HG03575 (cell line): ENCODE measurements at regions not wholly inside any gene's neighbourhood (a gene's known extent, or its start where the extent isn't known, plus 50 kb on each side); places are given as distances from the start of the nearest gene placed in this dataset.
"Not testable (repeated sequence)": the region's sequence is repeated elsewhere in the genome, so short reads cannot be mapped to it uniquely, and the experiment has no call there.

ENCODE experiments used
- ATAC-seq: cut with Tn5 transposase; IDR thresholded peaks from one replicate; pipeline ENCODE4 v1.9.1; 2021; ENCODE audit not compliant: unreplicated experiment, insufficient number of reproducible peaks, low FRiP score; ENCODE audit errors: extremely low read depth

DNA sequence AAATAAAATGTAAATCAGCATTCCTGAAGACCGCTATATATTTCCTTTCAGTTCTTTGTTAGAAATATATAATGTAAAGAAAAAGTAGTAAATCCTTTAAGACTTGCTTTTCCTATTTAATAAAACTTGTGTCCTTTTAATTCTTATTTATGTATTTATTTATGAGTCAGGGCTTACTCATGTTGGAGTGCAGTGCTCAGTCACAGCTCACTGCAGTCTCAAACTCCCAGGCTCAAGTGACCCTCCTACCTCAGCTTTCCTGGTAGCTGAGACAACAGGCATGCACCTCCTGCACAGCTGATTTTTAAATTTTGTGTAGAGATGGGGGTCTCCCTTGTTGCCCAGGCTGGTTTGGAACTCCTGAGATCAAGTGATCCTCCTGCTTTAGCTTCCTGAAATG lies 724.5 kb downstream of the ANKRD7 start:
- no peak for ATAC-seq

DNA sequence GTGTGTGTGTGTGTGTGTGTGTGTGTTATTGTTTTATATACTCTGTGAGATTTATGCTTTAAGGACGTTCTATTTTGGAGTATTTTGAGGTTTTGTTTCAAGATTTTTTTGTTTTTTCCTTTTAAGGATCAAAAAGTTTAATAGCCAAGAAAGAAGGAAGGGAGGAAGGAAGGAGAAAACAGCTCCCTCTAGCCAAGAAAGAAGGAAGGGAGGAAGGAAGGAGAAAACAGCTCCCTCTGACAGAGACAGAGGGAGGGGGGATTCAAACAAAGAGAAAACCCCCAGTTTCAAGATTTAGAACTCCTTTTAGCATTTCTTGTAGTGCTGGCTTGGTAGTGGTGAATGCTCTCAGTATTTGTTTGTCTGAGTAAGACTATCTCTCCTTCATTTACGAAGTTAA lies 731.8 kb downstream of the ANKRD7 start:
- not testable (repeated sequence) for ATAC-seq

DNA sequence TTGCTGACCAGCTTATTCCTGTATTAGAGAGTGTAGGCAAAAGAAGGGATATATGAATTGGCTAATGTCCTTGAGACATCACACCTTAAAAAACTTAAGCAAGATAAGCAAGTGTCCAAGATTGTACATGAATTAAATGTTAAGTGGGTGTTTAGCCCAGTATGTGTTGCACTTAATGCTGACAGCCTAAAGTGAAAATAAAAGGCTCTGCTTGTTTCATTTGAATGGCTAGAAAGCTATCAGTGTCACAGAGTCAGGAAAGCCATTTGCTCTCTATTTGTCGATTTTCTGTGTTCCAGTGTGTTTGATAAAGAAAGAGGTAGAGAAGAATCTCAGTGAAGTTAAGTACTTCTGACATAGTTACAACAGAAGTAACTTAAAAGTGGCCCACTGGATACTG lies 744.9 kb downstream of the ANKRD7 start:
- ATAC-seq: no peak

DNA sequence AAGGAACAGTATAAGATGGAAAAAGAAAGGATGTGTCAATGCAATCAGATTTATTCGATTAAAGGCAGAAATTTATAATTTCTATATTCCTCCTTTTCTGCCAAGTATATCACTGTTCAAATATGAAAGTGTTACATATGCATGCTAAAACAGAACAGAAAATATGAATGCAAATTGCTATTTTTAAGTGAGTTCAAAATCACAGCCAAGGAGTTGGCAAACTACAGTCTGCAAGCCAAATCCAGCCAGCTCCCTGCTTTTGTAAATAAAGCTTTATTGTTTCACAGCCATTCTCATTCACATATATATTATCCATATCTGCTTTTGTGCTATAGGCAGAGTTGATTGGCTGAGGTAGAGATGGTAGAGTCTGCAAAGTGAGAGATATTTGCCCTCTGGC lies 747.2 kb downstream of the ANKRD7 start:
- no peak for ATAC-seq

DNA sequence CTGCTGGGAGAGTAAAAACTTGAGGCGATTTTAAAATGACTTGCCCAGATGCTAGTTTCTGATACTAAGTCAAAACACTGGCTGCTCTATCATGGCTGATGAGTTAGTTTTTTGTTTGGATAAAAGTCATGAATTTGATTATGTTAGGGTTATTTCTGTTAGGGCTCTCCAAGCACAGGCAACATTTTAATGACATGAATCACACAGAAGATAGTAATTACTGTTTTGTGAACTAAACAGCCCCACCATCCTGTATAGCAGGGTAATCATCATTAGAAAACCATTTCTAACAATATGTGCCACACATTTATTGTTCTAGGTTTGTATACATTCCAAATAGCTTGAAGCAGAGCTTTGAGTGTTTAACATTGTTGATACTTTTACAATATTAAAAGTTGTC lies 750.3 kb downstream of the ANKRD7 start:
- ATAC-seq: no peak

DNA sequence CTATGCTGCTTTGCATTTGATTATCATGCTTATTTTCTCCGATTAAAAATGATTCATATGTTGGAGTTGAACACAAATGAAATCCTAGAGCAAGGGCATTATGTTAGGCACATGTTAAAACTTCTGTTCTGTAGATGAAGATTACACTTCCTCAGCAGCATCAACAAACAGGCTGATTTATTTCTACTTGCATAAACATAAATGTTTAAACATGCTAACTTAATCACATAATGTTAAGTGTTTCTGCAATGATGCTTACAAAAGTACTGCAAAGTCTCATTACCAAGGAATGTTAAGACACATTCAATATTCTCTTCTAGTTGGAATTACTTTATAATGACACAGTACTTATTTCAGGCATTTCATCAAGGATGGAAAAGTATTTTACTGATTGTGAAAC lies 770.8 kb downstream of the ANKRD7 start:
- no peak for ATAC-seq

DNA sequence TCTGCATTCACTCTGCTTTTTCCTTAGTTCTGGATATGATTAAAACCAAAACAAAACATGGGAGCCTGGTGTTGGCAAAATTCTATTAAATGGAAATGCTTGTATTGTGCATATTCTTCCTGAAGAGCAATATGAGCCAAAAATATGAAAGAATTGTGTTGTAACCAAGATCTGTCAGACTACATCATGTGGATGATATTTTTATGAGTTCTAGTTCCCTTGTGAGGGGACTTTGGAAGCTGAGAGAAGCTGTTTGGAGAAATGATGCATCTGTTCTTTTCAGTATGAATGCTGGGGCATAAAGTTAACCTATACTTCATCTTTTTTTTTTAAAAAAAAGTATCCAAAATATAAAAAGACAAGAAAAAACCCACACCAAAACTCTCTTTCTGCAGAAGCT lies 782.7 kb downstream of the ANKRD7 start:
- no peak for ATAC-seq

DNA sequence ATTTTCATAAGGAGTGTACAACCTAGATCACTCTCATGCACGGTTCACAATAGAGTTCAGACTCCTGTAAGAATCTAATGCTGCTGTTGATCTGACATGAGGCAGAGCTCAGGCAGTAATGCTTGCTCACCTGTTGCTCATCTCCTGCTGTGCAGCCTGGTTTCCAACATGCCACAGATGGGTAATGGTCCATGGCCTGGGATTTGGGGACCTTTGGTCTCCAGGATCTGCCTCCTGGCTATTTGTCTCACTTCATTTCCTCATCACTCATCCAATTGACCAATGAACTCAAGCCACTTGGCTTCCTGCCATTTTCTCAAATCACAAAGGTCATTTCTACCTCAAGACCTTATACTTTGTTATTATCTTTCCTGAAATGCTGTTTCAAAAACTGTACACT lies 786.1 kb downstream of the ANKRD7 start:
- no peak for ATAC-seq

DNA sequence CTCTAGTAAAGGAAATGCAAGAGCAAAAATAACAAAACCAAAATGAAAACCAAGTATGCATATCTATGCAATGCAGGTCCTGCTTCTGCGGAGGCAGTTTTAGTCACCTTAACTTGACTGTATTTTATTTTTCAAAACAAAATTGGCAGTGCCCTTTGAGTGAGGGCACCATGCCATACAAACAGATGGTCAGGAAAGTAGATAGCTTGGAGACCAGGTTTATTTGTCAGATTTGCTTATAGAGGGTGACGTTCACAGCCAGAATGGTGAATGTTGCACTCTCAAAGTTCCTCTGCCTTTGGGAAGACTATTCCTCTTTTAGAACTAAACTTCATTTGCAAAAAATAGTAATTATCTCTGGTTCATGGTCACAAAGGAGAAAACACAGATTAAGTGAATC lies 801.9 kb downstream of the ANKRD7 start:
- no peak for ATAC-seq

DNA sequence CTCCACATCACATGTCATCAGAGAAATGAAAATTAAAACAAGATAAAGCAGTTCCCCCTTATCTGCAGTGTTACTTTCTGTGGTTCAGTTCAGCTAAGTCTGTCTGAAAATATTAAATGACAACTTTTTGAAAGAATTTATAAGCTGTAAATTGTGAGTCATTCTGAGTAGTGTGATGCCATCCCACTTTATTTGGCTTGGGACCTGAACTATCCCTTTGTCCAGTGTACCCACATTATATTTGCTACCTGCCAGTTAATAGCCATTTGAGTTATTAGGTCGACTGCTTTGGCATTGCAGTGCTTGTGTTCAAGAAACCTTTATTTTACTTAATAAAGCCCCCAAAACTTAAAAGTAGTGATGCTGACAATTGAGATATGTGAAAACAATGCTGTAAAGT lies 804.2 kb downstream of the ANKRD7 start:
- ATAC-seq: no peak

DNA sequence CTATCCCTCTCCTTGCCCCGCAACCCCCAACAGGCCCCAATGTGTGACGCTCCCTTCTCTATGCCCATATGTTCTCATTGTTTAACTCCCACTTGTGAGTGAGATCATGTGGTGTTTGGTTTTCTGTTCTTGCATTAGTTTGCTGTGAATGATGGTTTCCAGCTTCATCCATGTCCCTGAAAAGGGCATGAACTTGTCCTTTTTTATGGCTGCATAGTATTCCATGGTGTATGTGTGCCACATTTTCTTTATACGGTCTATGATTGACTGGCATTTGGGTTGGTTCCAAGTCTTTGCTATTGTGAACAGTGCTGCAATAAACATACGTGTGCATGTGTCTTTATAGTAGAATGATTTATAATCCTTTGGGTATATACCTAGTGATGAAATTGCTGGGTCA lies 807.6 kb downstream of the ANKRD7 start:
- ATAC-seq: not testable (repeated sequence)

DNA sequence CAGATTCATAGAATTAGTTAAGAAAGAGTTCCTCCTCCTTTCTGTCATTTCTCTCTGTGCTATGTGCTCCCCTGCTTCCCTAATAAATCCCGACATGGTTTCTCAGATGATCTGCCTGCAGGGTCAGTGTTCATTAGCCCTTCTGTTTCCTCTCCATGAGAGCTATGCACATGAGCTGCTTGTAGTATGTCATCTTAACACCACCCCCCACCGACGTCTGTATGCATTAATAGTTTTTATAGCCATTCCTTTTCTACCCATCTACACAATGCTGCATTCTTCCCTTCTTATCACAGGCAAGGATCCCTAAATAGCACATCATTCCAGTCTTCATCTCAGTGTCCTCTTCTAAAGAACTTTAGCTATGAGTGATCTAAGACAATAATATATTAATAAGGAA lies 809.1 kb downstream of the ANKRD7 start:
- ATAC-seq: no peak

DNA sequence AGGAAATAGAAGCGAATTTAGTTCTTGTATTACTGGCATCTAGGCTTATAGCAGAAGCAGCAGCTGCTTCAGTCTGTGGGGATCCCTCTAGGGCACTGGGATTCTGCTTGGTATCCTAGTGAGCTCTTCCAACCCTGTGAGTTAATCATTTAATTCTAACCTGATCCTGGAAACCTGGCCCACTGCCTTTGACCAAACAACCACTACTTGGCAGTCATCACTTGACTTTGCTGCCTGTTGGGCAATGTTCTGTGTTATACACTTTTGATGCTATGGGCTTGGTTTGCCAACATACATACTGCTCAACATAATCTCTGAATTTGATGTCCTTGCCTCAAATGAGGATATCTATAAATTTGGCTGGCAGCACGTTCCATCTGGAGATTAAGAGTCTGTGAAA lies 813.4 kb downstream of the ANKRD7 start:
- ATAC-seq: no peak

DNA sequence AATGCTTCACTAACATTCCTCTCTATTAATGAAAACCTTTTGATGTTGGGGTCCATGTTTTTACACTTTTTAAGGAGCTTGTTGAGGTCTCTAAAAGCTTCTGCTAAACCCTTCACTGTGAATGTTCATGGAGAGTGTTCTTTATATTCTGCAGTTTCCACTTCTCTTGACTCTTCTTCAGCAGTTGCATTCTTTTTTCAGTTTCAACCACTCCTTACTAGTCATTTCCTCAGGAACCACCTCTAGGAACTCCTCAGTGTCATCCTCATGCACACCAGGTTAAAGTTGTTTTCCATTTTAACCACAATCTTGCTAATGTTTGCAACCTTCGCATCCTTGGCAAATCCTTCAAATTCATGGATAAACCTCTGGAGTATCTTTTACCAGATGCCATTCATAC lies 821.6 kb downstream of the ANKRD7 start:
- ATAC-seq: no peak

DNA sequence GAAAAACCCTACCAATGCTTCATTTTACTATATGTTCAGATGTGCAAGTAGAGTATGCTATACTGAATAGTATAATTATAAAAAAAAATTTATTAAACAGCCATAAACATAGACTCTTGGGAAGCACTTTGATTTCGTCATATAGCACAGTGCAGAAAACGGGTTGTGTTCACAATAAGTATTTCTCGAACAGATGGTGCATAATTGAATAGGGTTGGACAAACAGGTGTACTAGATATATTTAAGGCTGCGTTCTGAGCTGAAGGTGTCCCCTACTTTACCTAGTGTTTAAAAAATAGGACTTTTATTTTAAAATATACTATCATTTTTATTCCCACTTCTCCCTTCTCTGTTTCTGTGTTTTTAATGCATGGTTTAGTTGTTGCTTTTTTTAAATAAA lies 841.5 kb downstream of the ANKRD7 start:
- ATAC-seq: no peak

DNA sequence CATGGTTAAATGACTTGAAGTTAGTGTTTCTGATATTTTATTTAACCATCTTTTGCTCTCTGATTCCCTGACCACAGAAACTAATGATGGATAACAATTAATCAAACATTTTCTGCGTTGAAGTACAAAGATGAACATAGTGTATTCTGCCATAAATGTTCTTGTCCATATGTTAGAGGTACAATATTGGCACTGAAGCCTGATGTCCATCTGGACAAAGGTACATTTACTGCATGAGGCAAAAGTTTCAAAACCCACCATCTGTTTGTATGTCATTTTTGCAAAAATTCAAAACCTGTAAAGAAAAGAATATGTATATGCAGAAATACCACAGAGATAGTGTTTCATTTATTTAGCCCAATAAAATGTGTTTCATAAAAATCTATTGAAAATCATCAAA lies 861.5 kb downstream of the ANKRD7 start:
- ATAC-seq: no peak

DNA sequence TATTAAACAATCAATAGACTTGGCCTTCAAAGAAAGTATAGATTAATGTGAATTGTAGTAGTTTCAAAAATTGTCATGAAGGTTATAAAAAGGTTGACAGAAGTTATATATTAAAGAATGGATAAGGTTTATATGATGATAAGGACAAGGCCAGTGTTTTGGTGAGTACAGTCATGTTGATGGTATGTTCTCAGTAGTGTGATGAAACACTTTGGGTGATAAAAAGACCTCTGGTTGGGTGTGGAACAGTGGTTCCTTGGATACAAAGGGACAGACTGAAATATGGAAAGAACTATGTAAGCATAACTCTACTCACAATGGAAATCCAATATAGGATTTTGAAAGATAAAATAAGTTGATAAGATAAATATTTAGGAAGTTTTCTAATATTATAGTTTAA lies 866.3 kb downstream of the ANKRD7 start:
- ATAC-seq: no peak

DNA sequence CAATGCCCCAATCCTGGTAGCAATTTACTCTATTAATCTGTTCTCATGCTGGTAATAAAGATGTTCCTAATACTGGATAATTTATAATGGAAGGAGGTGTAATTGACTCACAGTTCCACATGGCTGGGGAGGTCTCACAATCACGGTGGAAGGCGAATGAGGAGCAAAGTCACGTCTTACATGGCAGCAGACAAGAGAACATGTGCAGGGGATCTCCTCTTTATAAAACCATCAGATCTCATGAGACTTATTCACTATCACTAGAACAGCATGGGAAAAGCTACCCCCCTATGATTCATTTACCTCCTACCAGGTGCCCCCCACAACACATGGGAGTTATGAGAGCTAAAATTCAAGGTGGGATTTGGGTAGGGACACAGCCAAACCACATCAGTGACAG lies 872.2 kb downstream of the ANKRD7 start:
- no peak for ATAC-seq

DNA sequence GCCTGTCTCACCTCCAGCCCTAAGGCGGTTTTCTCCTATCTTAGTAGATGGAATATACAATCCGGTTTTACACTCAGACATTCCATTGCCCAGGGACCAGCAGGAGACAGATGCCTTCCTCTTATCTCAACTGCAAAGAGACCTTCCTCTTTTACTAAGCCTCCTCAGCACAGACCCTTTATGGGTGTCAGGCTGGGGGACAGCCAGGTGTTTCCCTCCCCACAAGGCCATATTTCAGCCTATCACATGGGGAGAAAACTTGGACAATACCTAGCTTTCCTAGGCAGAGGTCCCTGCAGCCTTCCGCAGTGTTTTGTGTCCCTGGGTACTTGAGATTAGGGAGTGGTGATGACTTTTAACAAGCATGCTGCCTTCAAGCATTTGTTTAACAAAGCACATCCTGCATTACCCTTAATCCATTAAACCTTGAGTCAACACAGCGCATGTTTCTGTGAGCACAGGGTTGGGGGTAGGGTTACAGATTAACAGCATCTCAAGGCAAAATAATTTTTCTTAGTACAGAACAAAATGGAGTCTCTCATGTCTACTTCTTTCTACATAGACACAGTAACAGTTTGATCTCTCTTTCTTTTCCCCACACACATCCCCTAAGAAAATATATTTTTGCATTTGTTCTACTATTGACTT lies 876.2 kb downstream of the ANKRD7 start:
- ATAC-seq: not testable (repeated sequence)

DNA sequence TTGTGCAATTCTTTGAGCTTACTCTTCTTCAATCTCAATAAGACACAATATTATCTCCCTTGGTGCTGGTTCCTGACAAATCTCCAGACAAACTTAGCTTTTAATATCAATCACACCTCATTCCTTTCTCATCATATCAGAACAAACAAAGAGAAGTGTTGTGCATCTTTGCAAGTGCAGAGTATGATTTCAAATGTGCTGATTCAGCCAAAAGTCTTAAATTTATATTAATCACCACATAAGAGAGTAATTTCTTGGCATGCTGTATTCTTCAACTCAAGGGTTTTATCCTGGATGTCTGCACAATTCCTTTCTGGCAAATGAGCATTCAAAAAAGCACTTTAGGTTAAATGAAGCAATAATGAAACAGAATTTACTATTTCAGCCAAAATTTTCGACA lies 877.8 kb downstream of the ANKRD7 start:
- ATAC-seq: no peak

DNA sequence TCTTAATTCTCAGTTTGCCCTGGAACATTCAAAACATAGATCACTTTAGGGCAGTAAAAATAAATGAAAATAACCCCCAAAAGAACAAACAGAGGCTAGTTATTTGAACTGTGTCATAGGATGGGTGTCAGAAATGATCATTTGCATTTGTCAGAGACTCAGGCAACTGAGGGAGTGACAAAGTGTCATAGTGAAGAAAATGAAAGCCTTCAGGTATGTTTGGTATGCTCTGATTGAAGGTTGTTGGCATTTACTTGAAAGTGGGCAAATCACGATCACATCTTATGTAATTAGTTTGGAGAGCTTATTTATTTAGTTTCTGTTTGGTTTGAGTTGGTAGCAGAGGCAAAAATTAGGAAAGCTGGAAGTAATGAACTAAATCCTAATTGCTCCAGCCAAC lies 880.9 kb downstream of the ANKRD7 start:
- ATAC-seq: no peak

DNA sequence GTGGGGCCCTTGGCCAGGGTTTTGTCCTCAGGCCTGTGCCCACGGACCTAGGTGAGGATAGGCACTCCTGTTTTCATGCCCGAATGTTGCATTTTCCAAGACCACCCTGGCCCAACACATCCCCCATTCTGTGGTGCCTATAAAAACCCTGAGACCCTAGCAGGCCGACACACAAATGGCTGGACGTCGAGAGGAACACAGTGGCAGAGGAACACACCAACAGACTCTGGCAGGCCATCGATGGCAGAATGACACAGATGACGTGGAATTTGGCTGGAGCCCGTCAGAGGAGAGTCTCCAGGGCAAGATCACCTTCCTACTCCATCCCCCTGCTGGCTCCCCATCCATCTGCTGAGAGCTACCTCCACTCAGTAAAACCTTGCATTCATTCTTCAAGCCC lies 898.8 kb downstream of the ANKRD7 start:
- no peak for ATAC-seq
